ENCODE measurements at regions not wholly inside any gene's neighbourhood (a gene's known extent, or its start where the extent isn't known, plus 50 kb on each side); places are given as distances from the start of the nearest gene placed in this dataset.

GRCh38 chr5:158458086-158458485 is 599.1 kb upstream of the CLINT1 start:
- TF ChIP-seq CTCF (IDR thresholded peaks at IDR 0.05 in 4 of 5, conservative IDR thresholded peaks at IDR 0.05 in 1 of 5), result no peak
- no peak for TF ChIP-seq POLR2A (IDR thresholded peaks at IDR 0.05)

Data from gastrocnemius medialis (tissue), 4 donors.